GM23338 (cell line): ENCODE measurements at regions not wholly inside any gene's neighbourhood (a gene's known extent, or its start where the extent isn't known, plus 50 kb on each side); places are given as distances from the start of the nearest gene placed in this dataset.
A peak's percentile ranks its signal among the peaks of the same experiment; 100 is the strongest.

ENCODE experiments used
- ATAC-seq: fragments of 200-7000 bp; cut with Tn5 transposase; 3 replicates; pipeline ENCODE4 v1.9.1; 2020
- DNase-seq: peaks from one replicate; pipeline ENCODE4 v3.0.0-alpha.2; 2015; ENCODE audit warnings: low spot score
- H2AFZ ChIP-seq: fragments of 200-600 bp; sonication (generic); 2 replicates; pipeline ENCODE4 v1.8.0; 2016; ENCODE audit warnings: antibody characterized with exemption, mild to moderate bottlenecking, moderate library complexity
- H3F3A ChIP-seq: fragments of 200-600 bp; sonication (generic); replicated peaks from 2 replicates; pipeline ENCODE4 v1.8.0; 2017; ENCODE audit warnings: antibody characterized with exemption, mixed run types, low read depth
- H3K27ac ChIP-seq: fragments of 200-600 bp; sonication (generic); 2 replicates; pipeline ENCODE4 v1.6.1; 2016; ENCODE audit warnings: low read depth
- H3K27me3 ChIP-seq: fragments of 200-600 bp; sonication (generic); 2 replicates; pipeline ENCODE4 v1.8.0; 2016; ENCODE audit warnings: mild to moderate bottlenecking, mixed run types, moderate library complexity; ENCODE audit not compliant: insufficient read depth
- H3K36me3 ChIP-seq: fragments of 200-600 bp; sonication (generic); 2 replicates; pipeline ENCODE4 v1.8.0; 2016; ENCODE audit warnings: mild to moderate bottlenecking; ENCODE audit not compliant: insufficient read depth
- H3K4me1 ChIP-seq: fragments of 200-600 bp; sonication (generic); 2 replicates; pipeline ENCODE4 v1.8.0; 2016; ENCODE audit warnings: mild to moderate bottlenecking, moderate library complexity; ENCODE audit not compliant: insufficient read depth
- H3K4me2 ChIP-seq: fragments of 200-600 bp; sonication (generic); 2 replicates; pipeline ENCODE4 v1.7.1; 2017; ENCODE audit warnings: mixed run types
- H3K4me3 ChIP-seq: fragments of 200-600 bp; sonication (generic); 2 replicates; pipeline ENCODE4 v1.6.1; 2016; ENCODE audit warnings: mixed run types
- H3K79me2 ChIP-seq: fragments of 200-600 bp; sonication (generic); replicated peaks from 2 replicates; pipeline ENCODE4 v1.8.0; 2017; ENCODE audit warnings: mild to moderate bottlenecking; ENCODE audit not compliant: insufficient read depth
- H3K9me2 ChIP-seq: fragments of 200-600 bp; sonication (generic); 2 replicates; pipeline ENCODE4 v1.8.0; 2017; ENCODE audit not compliant: insufficient read depth
- H4K20me1 ChIP-seq: fragments of 200-600 bp; sonication (generic); replicated peaks from 2 replicates; pipeline ENCODE4 v1.8.0; 2017; ENCODE audit warnings: mild to moderate bottlenecking; ENCODE audit not compliant: insufficient read depth
- H3K27ac Mint-ChIP-seq: 2 replicates; pipeline ENCODE4 v1.8.0; 2020; ENCODE audit warnings: inconsistent platforms, mild to moderate bottlenecking, moderate library complexity, mixed read lengths
- H3K27me3 Mint-ChIP-seq: 3 replicates; pipeline ENCODE4 v1.8.0; 2022; ENCODE audit warnings: low read depth, mild to moderate bottlenecking, moderate library complexity, mixed read lengths, inconsistent platforms; ENCODE audit not compliant: insufficient read depth, poor library complexity
- H3K36me3 Mint-ChIP-seq: 3 replicates; pipeline ENCODE4 v1.8.0; 2021; ENCODE audit warnings: low read depth, mild to moderate bottlenecking, inconsistent platforms, moderate library complexity, mixed read lengths
- H3K4me1 Mint-ChIP-seq: 3 replicates; pipeline ENCODE4 v1.8.0; 2020; ENCODE audit warnings: mild to moderate bottlenecking, inconsistent platforms, mixed read lengths
- H3K4me3 Mint-ChIP-seq: 3 replicates; pipeline ENCODE4 v1.8.0; 2021; ENCODE audit warnings: moderate library complexity, mild to moderate bottlenecking, inconsistent platforms, mixed read lengths
- H3K9me3 Mint-ChIP-seq: 3 replicates; pipeline ENCODE4 v1.8.0; 2020; ENCODE audit warnings: moderate library complexity, mild to moderate bottlenecking, inconsistent platforms, mixed read lengths
- CREB1 ChIP-seq: fragments of 250-450 bp; sonication (Bioruptor Pico); IDR thresholded peaks from 2 replicates; pipeline ENCODE4 v1.5.0; 2020; ENCODE audit warnings: low read depth, mild to moderate bottlenecking, moderate library complexity
- CTCF ChIP-seq, 2 experiments: fragments of 200-600 bp in 1 of 2; sonication (generic) in 1 of 2; conservative IDR thresholded peaks; 2 replicates each; pipeline versions ENCODE4 v1.5.1 to v1.6.1; 2016 to 2017; ENCODE audit warnings: antibody characterized with exemption in 2 of 2, low read depth in 2 of 2, mild to moderate bottlenecking in 2 of 2, moderate library complexity in 1 of 2
- EZH2 ChIP-seq: fragments of 200-600 bp; sonication (generic); IDR thresholded peaks from one replicate; pipeline ENCODE4 v1.8.0; 2017; ENCODE audit warnings: antibody characterized with exemption, mild to moderate bottlenecking, low read depth; ENCODE audit not compliant: unreplicated experiment
- EZH2phosphoT487 ChIP-seq: fragments of 200-600 bp; sonication (generic); IDR thresholded peaks from one replicate; pipeline ENCODE4 v1.8.1; 2018; ENCODE audit warnings: antibody characterized with exemption; ENCODE audit not compliant: unreplicated experiment
- POLR2AphosphoS5 ChIP-seq: IDR thresholded peaks from 2 replicates; pipeline ENCODE4 v1.6.1; 2016; ENCODE audit warnings: antibody characterized with exemption, low read depth
- REST ChIP-seq: IDR thresholded peaks from one replicate; pipeline ENCODE4 v1.6.1; 2018; ENCODE audit warnings: antibody characterized with exemption; ENCODE audit not compliant: unreplicated experiment
- STAT1 ChIP-seq: IDR thresholded peaks from one replicate; pipeline ENCODE4 v1.6.1; 2016; ENCODE audit warnings: antibody characterized with exemption; ENCODE audit not compliant: unreplicated experiment
- ZNF114 ChIP-seq: fragments of 250-450 bp; sonication (Bioruptor Pico); IDR thresholded peaks from 2 replicates; pipeline ENCODE4 v1.5.0; 2020; ENCODE audit warnings: mild to moderate bottlenecking, moderate library complexity
- ZNF331 ChIP-seq: fragments of 250-450 bp; sonication (Bioruptor Pico); IDR thresholded peaks from 2 replicates; pipeline ENCODE4 v1.5.0; 2020; ENCODE audit warnings: low read depth, mild to moderate bottlenecking, moderate library complexity
- TF ChIP-seq, protein P1 (sequence below): IDR thresholded peaks from 2 replicates; pipeline ENCODE4 v1.6.1; 2016; ENCODE audit warnings: antibody characterized with exemption

- no peaks in the 10 kb centered on the region for H3K9me2 ChIP-seq
- no peak overlapping the region for H3K4me2 ChIP-seq
- peak overlapping the region; percentile 64 for H2AFZ ChIP-seq
- no peak overlapping the region for H3K4me3 ChIP-seq
- no peak overlapping the region for H3K27ac ChIP-seq
- Mint-ChIP-seq H3K9me3 (no peaks in the 10 kb centered on the region), H3K27me3 (peaks cover 5% of the 10 kb centered on the region), H3K27ac (no peak overlapping the region), H3K4me1 (peaks cover 26% of the 10 kb centered on the region; the same call in 2 of the 3 replicates), H3K36me3 (no peaks in the 10 kb centered on the region), H3K4me3 (no peak overlapping the region)
- H3K27me3 ChIP-seq = no peaks in the 10 kb centered on the region
- no peaks in the 10 kb centered on the region for H3K36me3 ChIP-seq
- DNase-seq (peak; percentile 83), ATAC-seq (peak; percentile 97)
- no peaks in the 10 kb centered on the region for H4K20me1 ChIP-seq
- no peaks in the 10 kb centered on the region for H3K79me2 ChIP-seq
- no peaks in the 10 kb centered on the region for H3F3A ChIP-seq
- peaks cover 19% of the 10 kb centered on the region for H3K4me1 ChIP-seq
- peak; percentile 59 to 61 for TF ChIP-seq CTCF (conservative IDR thresholded peaks at IDR 0.05; ENCODE audit: low read depth in 2 of 2)
- TF ChIP-seq STAT1 = no peak
These were observed 70.6 kb upstream of the SOX4 start for GRCh38 chr6:21522797-21523456.

DNA sequence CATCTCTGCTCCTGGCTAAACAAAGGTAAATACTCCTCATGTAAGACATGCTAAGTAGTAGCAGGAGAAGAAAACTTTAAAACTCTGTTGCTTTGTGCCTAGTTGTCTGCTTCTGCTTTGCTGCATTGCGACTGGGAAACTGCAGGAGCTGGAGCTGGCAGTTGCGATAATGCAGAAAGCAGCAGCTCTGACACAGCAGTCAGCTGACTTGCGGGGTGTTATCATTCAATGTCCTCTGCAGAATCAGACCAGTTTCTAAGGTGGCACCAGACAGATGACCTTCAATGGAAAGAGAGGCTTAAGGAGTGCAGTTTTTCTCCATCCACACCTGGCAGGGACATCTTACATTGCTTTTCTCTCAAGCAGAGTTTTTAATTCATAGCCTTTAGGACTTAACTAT lies 69.9 kb upstream of the SOX4 start:
- Histone ChIP-seq H3K36me3 (no peaks in the 10 kb centered on the region), H3K27me3 (no peaks in the 10 kb centered on the region), H3K4me1 (peaks cover 19% of the 10 kb centered on the region), H3K4me3 (no peak overlapping the region), H3K4me2 (no peak overlapping the region), H3K9me2 (no peaks in the 10 kb centered on the region), H3F3A (no peaks in the 10 kb centered on the region), H2AFZ (peak overlapping the region; percentile 64; the same call in 1 of the 2 replicates), H3K79me2 (no peaks in the 10 kb centered on the region), H4K20me1 (no peaks in the 10 kb centered on the region), H3K27ac (no peak overlapping the region)
- Mint-ChIP-seq H3K36me3 (no peaks in the 10 kb centered on the region), H3K9me3 (no peaks in the 10 kb centered on the region), H3K27me3 (peaks cover 5% of the 10 kb centered on the region), H3K4me1 (peaks cover 26% of the 10 kb centered on the region; the same call in 2 of the 3 replicates), H3K4me3 (no peak overlapping the region), H3K27ac (no peak overlapping the region)
- DNase-seq (no peak), ATAC-seq (no peak; the same call in 2 of the 3 replicates)
- TF ChIP-seq, protein P1, sequence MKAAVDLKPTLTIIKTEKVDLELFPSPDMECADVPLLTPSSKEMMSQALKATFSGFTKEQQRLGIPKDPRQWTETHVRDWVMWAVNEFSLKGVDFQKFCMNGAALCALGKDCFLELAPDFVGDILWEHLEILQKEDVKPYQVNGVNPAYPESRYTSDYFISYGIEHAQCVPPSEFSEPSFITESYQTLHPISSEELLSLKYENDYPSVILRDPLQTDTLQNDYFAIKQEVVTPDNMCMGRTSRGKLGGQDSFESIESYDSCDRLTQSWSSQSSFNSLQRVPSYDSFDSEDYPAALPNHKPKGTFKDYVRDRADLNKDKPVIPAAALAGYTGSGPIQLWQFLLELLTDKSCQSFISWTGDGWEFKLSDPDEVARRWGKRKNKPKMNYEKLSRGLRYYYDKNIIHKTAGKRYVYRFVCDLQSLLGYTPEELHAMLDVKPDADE = no peak
- no peak for TF ChIP-seq EZH2phosphoT487
- TF ChIP-seq EZH2 = no peak
- no peak for TF ChIP-seq CREB1
- no peak for TF ChIP-seq ZNF331 (CRISPR knock-in tag)
- no peak for TF ChIP-seq ZNF114 (CRISPR knock-in tag)
- TF ChIP-seq POLR2AphosphoS5 = no peak
- TF ChIP-seq REST = no peak
